CD4-positive, alpha-beta T cell treated with Interleukin-21 for 1 hour (primary cell): ENCODE measurements at regions not wholly inside any gene's neighbourhood (a gene's known extent, or its start where the extent isn't known, plus 50 kb on each side); places are given as distances from the start of the nearest gene placed in this dataset.

Experiments used
- DNase-seq: peaks from one replicate; pipeline ENCODE4 v3.0.0-alpha.2; 2020

DNA sequence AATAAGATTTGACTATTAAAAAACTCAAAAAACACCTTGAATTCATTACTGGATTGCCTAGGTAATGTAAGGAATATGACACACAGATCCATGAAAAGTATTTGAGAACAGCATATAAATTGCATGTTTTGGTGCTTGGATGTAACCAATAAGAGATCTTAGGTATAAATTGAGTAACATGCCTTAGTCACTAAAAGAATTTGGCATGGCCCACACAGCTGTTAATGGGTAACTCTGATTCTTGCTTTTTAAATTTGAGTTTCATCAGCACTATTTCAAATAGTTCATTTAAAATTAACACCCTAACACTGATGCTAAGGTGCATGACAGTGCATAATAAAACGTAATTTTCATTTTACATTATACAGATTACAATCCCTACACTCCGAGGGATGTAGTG is 779.3 kb upstream of the WWC1 start:
- DNase-seq = no peak

DNA sequence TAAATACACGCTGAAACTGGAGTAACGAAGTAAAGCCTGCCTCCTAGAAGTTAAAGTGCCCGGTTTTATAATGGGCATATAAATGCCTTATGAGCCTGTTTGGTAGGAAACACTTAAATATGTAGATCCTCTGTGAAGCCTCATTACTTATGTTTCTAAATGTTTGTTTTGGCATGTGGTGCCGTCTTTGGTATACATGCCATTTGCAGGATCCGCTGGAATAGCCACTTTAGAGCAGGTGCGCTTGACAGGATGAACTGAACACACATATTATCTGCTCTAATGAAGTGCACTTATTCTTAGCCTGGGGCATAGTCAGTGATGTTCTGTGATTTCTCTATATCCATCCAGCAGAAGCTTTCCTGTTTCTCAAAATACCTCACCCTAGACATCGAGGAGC is 778.1 kb upstream of the WWC1 start:
- DNase-seq = no peak

- no peak for DNase-seq
These were observed 777.0 kb upstream of the WWC1 start for GRCh38 chr5:167514461-167514860.

DNA sequence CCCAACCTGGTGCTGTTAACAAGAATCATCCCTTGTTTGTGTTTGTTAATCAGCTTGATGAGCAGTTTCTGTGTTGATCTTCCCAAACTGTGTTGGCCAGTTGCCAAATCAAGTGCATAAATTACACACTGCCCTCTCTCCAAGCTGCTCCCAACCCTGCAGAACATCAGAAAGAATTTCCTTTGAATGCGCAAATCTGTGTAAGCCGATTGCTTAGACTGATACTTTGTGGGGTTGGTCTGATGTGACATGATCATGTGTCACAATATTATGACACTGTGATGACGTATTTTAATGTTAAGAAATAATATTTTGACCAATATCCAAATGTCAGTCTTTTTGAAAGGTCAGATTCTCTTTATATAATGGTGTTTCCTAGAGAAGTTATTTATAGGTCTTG is 766.4 kb upstream of the WWC1 start:
- DNase-seq = no peak

- no peak for DNase-seq
These were observed 762.8 kb upstream of the WWC1 start for GRCh38 chr5:167528651-167529050.

- no peak for DNase-seq
These were observed 760.9 kb upstream of the WWC1 start for GRCh38 chr5:167530548-167530947.

- DNase-seq = no peak
These were observed 757.3 kb upstream of the WWC1 start for GRCh38 chr5:167533814-167534795.

GRCh38 chr5:167539747-167540146 is 751.7 kb upstream of the WWC1 start:
- no peak for DNase-seq

- DNase-seq = no peak
These were observed 745.2 kb upstream of the WWC1 start for GRCh38 chr5:167546270-167546669.

- no peak for DNase-seq
These were observed 739.1 kb upstream of the WWC1 start for GRCh38 chr5:167552356-167552755.

GRCh38 chr5:167553511-167553910 is 737.9 kb upstream of the WWC1 start:
- no peak for DNase-seq

- no peak for DNase-seq
These were observed 736.7 kb upstream of the WWC1 start for GRCh38 chr5:167554564-167555290.

DNA sequence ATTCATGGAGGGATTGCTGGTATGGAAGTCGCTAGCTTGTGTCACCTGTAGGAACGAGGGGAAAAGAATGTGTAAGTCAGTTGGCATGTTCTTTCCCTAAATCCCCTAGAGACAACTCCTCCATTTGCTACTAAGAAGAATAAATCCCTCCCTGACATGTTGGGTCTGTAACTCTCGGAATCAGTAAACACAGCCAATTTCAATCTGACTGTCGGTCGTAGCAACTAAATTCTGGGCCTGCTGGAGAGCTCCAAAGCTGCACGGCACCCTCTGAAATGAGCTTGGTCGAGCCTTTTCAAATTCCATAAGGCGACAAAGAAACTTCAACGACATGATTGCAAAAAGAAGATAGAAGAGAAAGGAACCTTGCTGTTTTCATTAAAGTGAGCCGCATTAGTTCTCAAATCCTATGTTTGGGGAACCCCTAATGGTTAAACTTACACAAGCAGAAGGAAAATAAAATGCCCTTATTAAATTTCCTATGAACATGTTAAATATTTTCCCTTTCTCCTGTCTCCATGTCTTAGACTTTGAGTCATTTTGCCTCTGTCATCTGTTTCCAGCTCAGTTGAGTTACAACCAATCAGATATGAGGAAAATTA is 735.8 kb upstream of the WWC1 start:
- no peak for DNase-seq

DNA sequence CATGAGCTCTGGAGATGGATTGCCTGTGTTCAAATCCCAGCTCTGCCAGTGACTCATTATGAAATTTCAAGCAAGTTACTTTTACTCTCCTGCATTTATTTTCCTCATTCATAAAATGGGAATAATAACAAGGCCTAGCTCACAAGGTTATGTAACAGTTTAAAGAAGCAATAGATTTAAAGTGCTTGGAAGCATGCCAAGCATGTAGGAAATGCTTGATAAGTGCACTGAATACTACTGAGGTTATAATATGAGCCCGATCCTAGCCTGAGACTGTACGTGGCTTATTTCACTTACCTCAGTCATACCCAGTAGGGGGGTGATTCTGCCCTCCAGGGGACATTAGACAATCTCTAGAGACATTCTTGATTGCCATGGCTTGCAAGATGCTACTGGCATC is 734.1 kb upstream of the WWC1 start:
- no peak for DNase-seq

DNA sequence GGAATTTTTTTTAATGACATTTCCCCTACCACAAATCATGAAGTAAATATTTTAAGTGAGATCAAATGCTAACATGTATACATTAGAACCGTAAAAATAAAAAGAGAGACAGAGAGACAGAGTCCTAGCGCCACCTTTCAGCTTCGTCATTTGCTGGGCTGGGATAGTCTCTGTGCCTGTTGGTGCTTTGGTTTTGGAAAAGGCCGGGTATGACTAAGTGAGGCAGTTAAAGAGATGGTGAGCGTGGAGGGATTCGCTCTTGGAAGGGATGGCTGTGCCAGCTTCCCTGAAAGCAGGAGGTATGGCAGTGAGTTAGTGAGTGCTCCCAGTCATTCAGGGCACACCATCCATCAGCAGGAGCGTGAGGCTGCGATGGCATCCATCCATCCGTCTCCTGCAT is 729.6 kb upstream of the WWC1 start:
- no peak for DNase-seq

- no peak for DNase-seq
These were observed 727.2 kb upstream of the WWC1 start for GRCh38 chr5:167564275-167564674.

DNA sequence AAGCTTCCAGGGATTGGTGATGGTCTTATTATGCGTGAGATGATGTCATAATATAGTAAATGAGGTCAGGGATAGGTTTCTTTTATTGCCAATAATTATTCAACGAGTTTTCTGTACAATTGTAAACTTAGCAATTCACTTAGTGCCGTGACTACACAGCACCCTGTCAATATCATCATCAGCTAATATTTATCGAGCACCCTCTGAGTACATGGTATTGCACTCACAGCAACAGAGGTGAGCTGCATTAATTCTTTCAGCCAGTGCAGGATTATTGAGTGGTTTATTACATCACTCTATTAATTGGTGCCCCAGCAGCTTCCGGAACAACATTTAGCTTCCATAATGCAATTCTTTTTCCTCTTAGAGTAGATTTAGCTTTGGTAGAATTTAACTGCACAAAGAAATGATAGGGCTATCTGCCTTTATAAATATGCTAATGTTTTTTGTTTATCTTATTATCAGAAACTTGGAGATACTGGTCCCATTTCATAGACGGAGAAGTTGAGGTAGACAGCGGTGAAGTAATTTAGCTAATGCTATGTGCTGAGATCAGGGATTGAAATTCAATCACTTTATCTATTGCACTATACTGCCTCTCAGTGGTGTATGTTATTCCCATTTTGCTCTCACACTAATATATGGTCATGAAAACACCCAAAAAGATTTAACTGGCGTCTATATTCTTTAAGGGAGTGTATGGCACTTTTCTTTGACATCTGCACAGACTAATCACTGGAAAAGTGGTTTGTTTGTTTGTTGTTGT is 726.1 kb upstream of the WWC1 start:
- DNase-seq = no peak

DNA sequence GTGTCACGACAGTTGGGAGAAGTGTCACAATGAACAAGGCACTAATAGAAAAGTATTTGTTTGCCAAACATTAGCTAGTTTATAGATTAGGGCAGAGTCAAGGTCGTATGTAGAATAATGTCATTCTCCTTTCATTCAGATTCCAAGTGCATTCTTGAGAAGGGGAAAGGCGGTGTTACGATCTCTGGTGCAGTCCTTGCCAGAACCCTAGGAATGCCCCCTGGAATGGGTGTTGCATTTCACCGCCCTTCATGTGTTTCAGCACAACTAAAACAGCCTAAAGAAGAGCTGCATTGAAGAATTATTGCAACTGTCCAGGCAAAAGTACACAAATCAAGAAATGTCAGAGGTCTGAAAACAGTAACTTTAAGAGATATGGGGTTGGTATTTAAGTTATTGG is 721.0 kb upstream of the WWC1 start:
- DNase-seq = no peak

- no peak for DNase-seq
These were observed 719.6 kb upstream of the WWC1 start for GRCh38 chr5:167571824-167572223.

GRCh38 chr5:167573370-167574127 is 717.9 kb upstream of the WWC1 start:
- DNase-seq = no peak

- no peak for DNase-seq
These were observed 717.0 kb upstream of the WWC1 start for GRCh38 chr5:167574464-167574863.

GRCh38 chr5:167575330-167575729 is 716.1 kb upstream of the WWC1 start:
- DNase-seq = no peak
